Panc1 (cell line): ENCODE measurements at regions not wholly inside any gene's neighbourhood (a gene's known extent, or its start where the extent isn't known, plus 50 kb on each side); places are given as distances from the start of the nearest gene placed in this dataset.

ENCODE experiments used
- ATAC-seq: fragments of 200-7000 bp; cut with Tn5 transposase; 2 replicates; pipeline ENCODE4 v1.9.1; 2020; ENCODE audit warnings: mild to moderate bottlenecking, moderate library complexity
- BruUV-seq: library from RNA; stranded (reverse); fragments of 400-500 nt; replicated peaks from 2 replicates; lab custom pipeline; 2021; lab: Mats Ljungman, UMichigan
- CTCF ChIA-PET: fragments of 300-600 bp; sonication (Branson Sonifier 250); formaldehyde crosslinking; loops from one replicate; lab custom pipeline; 2022; ENCODE audit warnings: antibody characterized with exemption; lab: Charles Lee
- POLR2A ChIA-PET: fragments of 300-600 bp; sonication (Branson Sonifier 250); formaldehyde crosslinking; loops from one replicate; lab custom pipeline; 2022; ENCODE audit warnings: antibody characterized with exemption; lab: Charles Lee
- DNase-seq: peaks from one replicate; pipeline ENCODE4 v3.0.0-alpha.2; 2010; ENCODE audit warnings: low read depth, low spot score
- H3K27ac ChIP-seq: 2 replicates; pipeline ENCODE4 v1.5.1; 2011; ENCODE audit warnings: mild to moderate bottlenecking, low read length, inconsistent platforms
- H3K27me3 ChIP-seq: fragments of 200-500 bp; sonication (Bioruptor generic); 2 replicates; pipeline ENCODE4 v1.6.0; 2014; ENCODE audit warnings: low read length, inconsistent platforms; ENCODE audit not compliant: control insufficient read depth, insufficient read depth
- H3K36me3 ChIP-seq: fragments of 200-500 bp; sonication (Bioruptor generic); 2 replicates; pipeline ENCODE4 v1.5.1; 2014; ENCODE audit warnings: inconsistent platforms, mild to moderate bottlenecking, low read length, moderate library complexity; ENCODE audit not compliant: control insufficient read depth, insufficient read depth
- H3K4me1 ChIP-seq: 2 replicates; pipeline ENCODE4 v1.5.1; 2011; ENCODE audit warnings: inconsistent platforms, mild to moderate bottlenecking, low read length, moderate library complexity; ENCODE audit not compliant: control insufficient read depth, insufficient read depth
- H3K4me3 ChIP-seq, 2 experiments: 2 replicates each; pipeline ENCODE4 v1.5.1; 2011 to 2012; ENCODE audit warnings: low read depth in 2 of 2, low read length in 2 of 2, mild to moderate bottlenecking in 2 of 2, inconsistent platforms in 1 of 2, moderate library complexity in 1 of 2
- H3K9me3 ChIP-seq: fragments of 200-500 bp; sonication (Bioruptor generic); 2 replicates; pipeline ENCODE4 v1.5.1; 2014; ENCODE audit warnings: low read depth, mild to moderate bottlenecking, inconsistent platforms, low read length, moderate library complexity; ENCODE audit not compliant: control insufficient read depth, insufficient read depth
- CTCF ChIP-seq: fragments of 450-650 bp; IDR thresholded peaks from 2 replicates; pipeline ENCODE4 v1.5.1; 2017; ENCODE audit warnings: mild to moderate bottlenecking
- POLR2AphosphoS5 ChIP-seq: IDR thresholded peaks from 2 replicates; pipeline ENCODE4 v1.6.1; 2012; ENCODE audit warnings: mild to moderate bottlenecking, low read depth, low read length, moderate library complexity
- REST ChIP-seq, 2 experiments: IDR thresholded peaks; 2 replicates each; pipeline ENCODE4 v1.6.1; 2011 to 2012; ENCODE audit warnings: low read depth in 2 of 2, control low read depth in 1 of 2, low read length in 1 of 2, mild to moderate bottlenecking in 1 of 2, moderate library complexity in 1 of 2; ENCODE audit not compliant: insufficient read depth in 1 of 2
- SIN3A ChIP-seq: IDR thresholded peaks from 2 replicates; pipeline ENCODE4 v1.6.1; 2012; ENCODE audit warnings: low read depth, mild to moderate bottlenecking, low read length, moderate library complexity, borderline replicate concordance; ENCODE audit not compliant: insufficient read depth
- TCF7L2 ChIP-seq: IDR thresholded peaks from 2 replicates; pipeline ENCODE4 v1.6.1; 2011; ENCODE audit warnings: mild to moderate bottlenecking, low read depth, low read length, inconsistent platforms
- in situ Hi-C: cut with HindIII; loops from 2 replicates; pipeline ENCODE4 v1.10.0; 2016; ENCODE audit warnings: low sequenced_read_pairs, low pct_unique_long_range_greater_than_20kb
- intact Hi-C: fragments of 100-400 bp; cut with micrococcal nuclease; formaldehyde crosslinking; loops from one replicate; pipeline ENCODE4 v1.10.0; 2022; ENCODE audit not compliant: unreplicated experiment

GRCh38 chr2:221791844-221792243, 219.7 kb upstream of the EPHA4 start:
- Histone ChIP-seq H3K27ac (no peak overlapping the region), H3K27me3 (no peaks in the 10 kb centered on the region), H3K9me3 (no peaks in the 10 kb centered on the region), H3K36me3 (no peaks in the 10 kb centered on the region), H3K4me1 (no peaks in the 10 kb centered on the region), H3K4me3 (no peak overlapping the region)
- no TSS peak for BruUV-seq
- ChIA-PET CTCF (no interaction called here), POLR2A (no interaction called here)
- ATAC-seq = no peak
- intact Hi-C loops = no loop called here
- in situ Hi-C loops = no loop called here
- TF ChIP-seq POLR2AphosphoS5 = no peak
- TF ChIP-seq CTCF = no peak
- no peak for TF ChIP-seq TCF7L2
- no peak for TF ChIP-seq REST (IDR thresholded peaks at IDR 0.05; ENCODE audit: insufficient read depth in 1 of 2, low read depth in 2 of 2, low read length in 1 of 2)
- no peak for TF ChIP-seq SIN3A
- DNase-seq = no peak

- CTCF ChIA-PET = interaction anchor here (0.7 kb wide), 1 partner anchor 79 kb away, joined by 8 read pairs; no protein-coding TSS in a partner anchor
- POLR2A ChIA-PET = no interaction called here
- Histone ChIP-seq H3K36me3 (no peaks in the 10 kb centered on the region), H3K27me3 (no peaks in the 10 kb centered on the region), H3K27ac (no peak overlapping the region), H3K4me1 (no peaks in the 10 kb centered on the region), H3K4me3 (no peak overlapping the region), H3K9me3 (no peaks in the 10 kb centered on the region)
- DNase-seq = no peak
- no TSS peak for BruUV-seq
- no peak for ATAC-seq
- intact Hi-C loops (no loop called here), in situ Hi-C loops (no loop called here)
- TF ChIP-seq REST (IDR thresholded peaks at IDR 0.05; ENCODE audit: insufficient read depth in 1 of 2, low read depth in 2 of 2, low read length in 1 of 2) (no peak), CTCF (no peak), SIN3A (no peak), POLR2AphosphoS5 (no peak), TCF7L2 (no peak)
Observed at GRCh38 chr2:221787561-221787960, 215.5 kb upstream of the EPHA4 start.
